ENCODE measurements at regions not wholly inside any gene's neighbourhood (a gene's known extent, or its start where the extent isn't known, plus 50 kb on each side); places are given as distances from the start of the nearest gene placed in this dataset.
"Not testable (repeated sequence)": the region's sequence is repeated elsewhere in the genome, so short reads cannot be mapped to it uniquely, and the experiment has no call there.

DNA sequence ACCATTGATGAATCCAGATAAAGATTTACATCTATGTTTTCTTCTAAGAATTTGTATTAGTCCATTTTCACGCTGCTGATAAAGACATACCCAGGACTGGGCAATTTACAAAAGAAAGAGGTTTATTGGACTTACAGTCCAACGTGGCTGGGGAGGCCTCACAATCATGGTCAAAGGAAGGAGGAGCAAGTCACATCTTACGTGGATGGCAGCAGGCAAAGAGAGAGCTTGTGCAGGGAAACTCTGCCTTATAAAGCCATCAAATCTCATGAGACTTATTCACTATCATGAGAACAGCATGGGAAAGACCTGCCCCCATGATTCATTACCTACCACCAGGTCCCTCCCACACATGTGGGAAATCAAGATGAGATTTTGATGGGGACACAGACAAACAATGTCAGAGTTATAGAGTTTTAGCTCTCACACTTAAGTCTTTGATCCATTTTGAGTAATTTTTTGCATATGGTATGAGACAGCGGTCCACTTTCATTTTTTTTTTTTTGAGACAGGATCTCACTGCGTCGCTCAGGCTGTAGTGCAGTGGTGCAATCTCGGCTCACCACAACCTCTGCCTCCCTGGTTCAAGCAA, 53.5 kb upstream of the JADE2 start:
- DNase-seq: not testable (repeated sequence)

DNA sequence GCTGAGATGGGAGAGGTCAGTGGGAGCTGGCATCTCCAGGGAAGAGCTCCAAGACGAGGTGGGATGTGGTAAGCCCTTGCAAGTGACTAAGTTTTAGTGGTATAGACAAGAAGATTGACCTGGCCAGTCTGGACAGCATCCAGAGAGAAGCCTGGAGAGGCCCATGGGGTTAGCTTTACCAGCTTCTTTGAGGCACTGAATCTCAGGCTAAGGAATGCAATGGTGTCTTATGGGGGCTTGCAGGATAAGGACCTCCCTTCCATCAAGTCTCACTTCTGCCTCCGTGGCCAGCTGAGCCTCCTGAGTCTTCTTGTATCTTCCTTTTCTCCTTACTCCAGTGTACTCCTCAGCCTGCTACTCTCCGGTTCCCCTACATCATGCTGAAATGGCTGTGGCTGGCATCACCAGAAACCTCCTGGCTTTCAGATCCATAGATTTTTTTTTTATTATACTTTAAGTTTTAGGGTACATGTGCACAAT, 56.5 kb upstream of the JADE2 start:
- no peak for DNase-seq

DNA sequence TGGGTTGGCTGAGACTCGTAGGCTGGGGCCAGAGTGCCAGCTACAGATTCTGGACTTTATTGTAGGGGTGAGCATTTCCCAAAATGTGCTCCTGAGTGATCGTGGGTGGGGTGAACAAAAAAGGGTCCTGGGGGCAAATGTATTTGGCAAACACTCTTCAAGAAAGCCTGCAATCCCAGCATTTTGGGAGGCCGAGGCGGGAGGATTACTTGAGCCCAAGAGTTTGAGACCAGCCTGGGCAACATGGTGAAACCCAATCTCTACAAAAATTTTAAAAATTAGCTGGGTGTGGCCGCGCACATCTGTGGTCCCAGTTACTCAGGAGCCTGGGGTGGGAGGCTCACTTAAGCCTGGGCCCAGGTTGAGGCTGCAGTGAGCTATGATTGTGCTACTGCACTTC, 55.5 kb upstream of the CDKN2AIPNL start:
- no peak for DNase-seq

DNA sequence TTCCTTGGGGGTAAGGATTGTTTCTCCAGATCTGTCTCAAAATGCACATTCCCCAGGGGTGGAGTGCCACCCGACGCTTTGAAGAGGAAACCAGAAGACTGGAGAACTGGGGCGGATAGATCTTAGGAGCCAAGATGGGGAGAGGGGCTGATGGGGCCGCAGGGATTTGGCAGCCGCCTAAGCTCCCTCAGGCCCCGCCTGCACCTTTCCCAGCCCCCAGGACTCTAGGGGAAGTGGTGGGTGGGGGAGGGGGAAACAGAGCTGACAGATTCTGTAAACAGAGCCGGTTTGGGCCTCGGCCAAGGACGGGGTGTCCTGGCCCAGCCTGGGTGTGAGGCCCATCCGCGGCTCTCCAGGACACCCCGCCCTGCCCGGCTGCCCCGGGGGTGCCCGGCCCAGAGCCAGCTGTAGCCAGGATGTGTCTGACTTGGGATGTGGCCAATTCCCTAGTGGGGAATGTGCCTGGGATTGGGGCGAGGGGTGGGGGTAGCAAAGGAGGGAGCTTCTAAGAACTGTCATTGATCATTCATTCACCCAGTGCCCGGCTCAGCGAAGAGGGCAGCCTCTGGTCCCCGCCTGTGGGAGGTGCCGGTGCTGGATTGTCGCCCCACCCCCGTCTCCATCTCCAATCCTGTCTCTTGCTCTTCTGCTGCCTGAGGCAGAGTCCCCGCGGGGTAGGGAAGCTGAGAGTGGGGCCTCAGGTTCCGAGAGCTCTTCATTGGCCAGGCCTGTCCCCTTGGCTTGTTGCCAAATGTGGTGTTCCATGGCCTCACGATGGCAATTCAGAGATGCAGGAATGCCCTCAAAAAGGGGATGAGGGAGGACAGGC, 54.8 kb upstream of the CDKN2AIPNL start:
- peak; percentile 79 for DNase-seq

DNA sequence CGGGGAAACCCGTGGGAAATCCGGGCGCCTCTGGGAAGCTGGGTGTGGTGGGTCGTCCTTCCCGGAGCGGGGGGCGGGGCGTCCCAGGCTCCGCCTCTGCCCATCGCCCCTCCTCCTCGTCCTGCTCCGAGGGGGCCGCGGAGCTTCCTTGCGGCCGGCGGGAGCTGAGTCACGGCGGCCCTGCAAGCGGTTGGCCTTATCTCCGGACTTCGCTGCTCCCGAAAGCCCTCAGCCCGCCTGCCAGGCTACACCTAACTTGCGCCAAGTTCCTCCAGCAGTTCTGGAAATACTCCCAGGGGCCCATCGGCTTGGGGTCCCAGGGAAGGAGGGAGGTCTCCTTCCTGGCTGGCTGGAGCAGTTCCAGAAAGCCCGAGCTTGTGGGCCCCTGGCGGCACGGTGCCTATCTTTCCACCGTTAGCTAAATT, 54.1 kb upstream of the CDKN2AIPNL start:
- peak; percentile 90 for DNase-seq

DNA sequence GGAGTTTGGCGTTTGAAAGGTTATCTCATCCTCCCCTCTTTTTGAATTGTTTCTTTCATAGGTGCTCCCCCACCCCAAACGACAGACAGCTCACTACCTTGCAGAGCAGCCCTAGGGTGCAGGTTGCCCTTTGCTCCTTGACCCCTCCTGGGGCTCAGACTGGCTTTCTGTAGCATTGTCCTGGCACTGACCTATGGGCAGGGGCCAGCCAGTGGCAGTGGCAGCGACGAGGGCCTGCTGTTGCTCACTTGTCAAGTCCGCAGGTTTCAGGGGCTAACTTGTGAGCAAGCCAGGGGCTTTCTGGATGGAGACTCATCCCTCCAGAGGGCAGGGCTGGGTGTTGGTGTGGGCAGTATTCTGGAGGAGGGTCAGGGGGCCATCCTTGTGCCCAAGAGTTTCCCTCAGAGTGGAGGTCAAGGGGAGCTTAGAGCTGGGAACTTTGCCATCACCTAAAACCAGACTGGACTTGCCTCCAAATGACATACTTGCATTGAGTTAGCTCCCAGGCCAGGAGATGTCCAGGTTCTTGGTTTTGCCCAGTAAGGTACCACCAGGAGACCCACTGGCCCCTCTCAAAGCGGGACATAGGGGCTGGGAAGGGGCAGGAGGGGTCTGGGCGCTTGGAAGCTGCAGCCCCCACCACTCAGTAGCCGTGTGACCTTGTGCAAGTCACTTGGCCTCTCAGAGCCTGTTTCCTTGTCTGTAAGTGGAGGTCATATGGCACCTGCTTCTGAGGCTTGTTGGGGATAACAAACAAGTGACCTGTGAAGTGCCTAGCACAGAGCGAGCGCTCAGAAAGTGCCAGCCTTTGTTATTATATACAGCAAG, 53.5 kb upstream of the CDKN2AIPNL start:
- no peak for DNase-seq

DNA sequence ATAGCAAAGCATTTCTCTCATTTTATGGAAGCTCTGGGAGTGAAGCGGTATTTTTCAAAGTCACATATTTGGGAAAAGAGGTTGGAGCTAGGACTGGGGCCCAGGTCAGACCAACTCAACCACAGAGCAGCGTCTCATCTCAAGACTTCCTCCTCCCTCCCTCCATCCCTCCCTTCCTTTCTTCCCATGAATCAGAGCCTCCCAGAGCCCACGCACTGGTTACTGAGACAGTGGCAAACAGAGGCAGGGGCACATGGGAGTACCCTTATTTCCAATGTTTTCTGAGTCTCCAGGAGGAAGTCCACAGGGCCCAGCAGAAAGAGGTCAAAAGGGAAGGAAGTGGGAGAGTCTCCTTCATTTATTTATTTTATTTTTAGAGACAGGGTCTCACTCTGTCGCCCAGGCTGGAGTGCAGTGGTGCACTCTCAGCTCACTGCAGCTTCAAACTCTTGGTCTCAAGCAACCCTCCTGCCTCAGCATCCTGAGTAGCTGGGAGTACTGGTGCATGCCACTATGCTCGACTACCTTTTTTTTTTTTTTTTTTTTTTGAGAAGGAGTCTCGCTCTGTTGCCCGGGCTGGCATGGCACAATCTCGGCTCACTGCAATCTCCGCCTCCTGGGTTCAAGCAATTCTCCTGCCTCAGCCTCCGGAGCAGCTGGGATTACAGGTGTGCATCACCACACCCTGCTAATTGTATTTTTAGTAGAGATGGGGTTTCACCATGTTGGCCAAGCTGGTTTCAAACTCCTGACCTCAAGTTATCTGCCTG, 52.5 kb upstream of the CDKN2AIPNL start:
- peak; percentile 9 for DNase-seq

DNA sequence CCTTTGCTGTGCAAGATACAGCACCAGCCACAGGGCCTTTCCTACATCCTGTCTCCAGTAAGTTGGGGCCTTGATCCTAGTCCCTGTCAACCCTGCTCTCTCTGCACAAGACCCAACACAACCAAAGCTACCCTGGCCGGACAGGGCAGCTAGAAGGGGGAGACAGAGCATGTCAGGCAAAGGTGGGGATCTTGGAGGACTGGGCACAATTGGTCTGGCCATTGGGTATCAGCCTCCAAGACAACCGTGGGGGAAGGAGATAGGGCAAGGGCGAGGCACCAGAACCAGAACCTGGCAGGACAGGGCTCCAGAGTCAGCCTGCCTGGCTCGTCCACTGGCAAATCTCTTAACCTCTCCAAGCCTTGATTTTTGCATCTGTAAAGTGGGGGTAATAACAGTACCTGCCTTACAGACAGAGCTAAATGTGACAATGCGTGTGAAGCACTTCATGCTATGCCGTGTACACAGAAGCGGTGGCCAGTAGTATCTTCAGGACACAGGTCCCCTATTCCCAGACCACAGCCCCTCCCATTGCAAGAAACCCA, 51.6 kb upstream of the CDKN2AIPNL start:
- no peak for DNase-seq

DNA sequence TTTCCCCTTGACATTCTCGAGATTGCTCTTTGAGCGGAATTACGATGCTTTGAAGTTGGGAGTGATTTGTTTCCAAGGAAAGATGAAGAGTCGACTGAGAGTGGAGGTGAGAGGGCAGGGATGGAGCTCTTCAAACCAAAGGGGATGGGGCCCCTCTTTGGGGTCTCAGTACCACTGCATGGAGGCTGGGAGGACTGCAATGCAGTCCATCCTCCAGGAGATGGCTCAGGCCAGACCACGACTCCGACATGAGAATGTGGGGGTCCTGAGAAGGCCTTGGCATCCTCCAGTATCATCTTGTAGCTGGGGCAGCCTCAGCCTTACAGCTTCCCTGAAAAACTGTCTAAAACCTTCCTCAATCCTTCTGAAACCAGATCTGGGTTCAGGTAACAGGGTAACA, 51.1 kb upstream of the CDKN2AIPNL start:
- no peak for DNase-seq

DNA sequence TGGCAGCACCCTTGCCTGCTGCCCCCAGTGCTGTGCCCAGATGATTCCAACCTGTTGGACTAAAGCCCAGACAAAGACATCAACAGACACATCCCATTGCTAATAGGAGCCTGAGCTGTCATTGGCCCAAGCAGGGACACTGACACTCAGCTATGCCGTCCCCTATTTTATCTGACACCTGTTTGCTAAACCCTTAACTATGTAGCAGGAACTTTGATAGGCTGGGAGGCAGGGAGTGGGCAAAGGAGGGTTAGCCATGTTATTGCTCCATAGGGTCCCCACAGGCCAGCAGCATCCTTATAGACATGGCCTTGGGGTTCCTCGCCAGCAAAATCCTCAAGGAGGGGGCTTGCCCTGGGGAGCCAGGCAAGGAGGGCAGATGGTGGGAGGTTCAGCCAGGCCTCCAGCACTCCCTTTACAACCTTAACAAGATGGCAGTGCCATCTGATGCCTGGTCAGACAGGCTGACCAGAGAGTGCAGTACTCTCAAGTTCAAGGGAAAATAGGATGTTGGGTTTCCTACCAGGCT, 50.4 kb upstream of the CDKN2AIPNL start:
- DNase-seq: no peak
